Endodermal cell (in vitro differentiated cells): ENCODE measurements at regions not wholly inside any gene's neighbourhood (a gene's known extent, or its start where the extent isn't known, plus 50 kb on each side); places are given as distances from the start of the nearest gene placed in this dataset.

Experiments
- DNase-seq: peaks from one replicate; pipeline ENCODE4 v3.0.0-alpha.2; 2017
- H3K27ac ChIP-seq: 2 replicates; pipeline ENCODE4 v1.5.1; 2013; ENCODE audit warnings: mild to moderate bottlenecking, low read depth, low read length, moderate library complexity
- H3K27me3 ChIP-seq: 2 replicates; pipeline ENCODE4 v1.6.1; 2013; ENCODE audit warnings: mild to moderate bottlenecking, low read length, moderate library complexity; ENCODE audit not compliant: insufficient read depth, control insufficient read depth, poor library complexity, severe bottlenecking
- H3K36me3 ChIP-seq: 2 replicates; pipeline ENCODE4 v1.7.0; 2013; ENCODE audit warnings: mild to moderate bottlenecking, low read length, moderate library complexity; ENCODE audit not compliant: control insufficient read depth, insufficient read depth
- H3K4me1 ChIP-seq: one replicate; pipeline ENCODE4 v1.7.0; 2013; ENCODE audit warnings: low read length; ENCODE audit not compliant: control insufficient read depth, insufficient read depth
- H3K4me3 ChIP-seq: 2 replicates; pipeline ENCODE4 v1.5.1; 2013; ENCODE audit warnings: mild to moderate bottlenecking, low read length, moderate library complexity
- H3K9ac ChIP-seq: 2 replicates; pipeline ENCODE4 v1.6.1; 2013; ENCODE audit warnings: mild to moderate bottlenecking, low read length, moderate library complexity; ENCODE audit not compliant: poor library complexity, severe bottlenecking; ENCODE audit errors: extremely low read depth
- H3K9me3 ChIP-seq: 2 replicates; pipeline ENCODE4 v1.6.1; 2013; ENCODE audit warnings: mild to moderate bottlenecking, low read length, moderate library complexity; ENCODE audit not compliant: control insufficient read depth
- H3K27ac Mint-ChIP-seq: 2 replicates; pipeline ENCODE4 v1.8.0; 2020; ENCODE audit warnings: mixed read lengths
- H3K27me3 Mint-ChIP-seq: 2 replicates; pipeline ENCODE4 v1.8.0; 2021; ENCODE audit warnings: mild to moderate bottlenecking, mixed read lengths; ENCODE audit not compliant: insufficient read depth
- H3K36me3 Mint-ChIP-seq: 2 replicates; pipeline ENCODE4 v1.8.0; 2020; ENCODE audit warnings: low read depth, mixed read lengths
- H3K4me1 Mint-ChIP-seq: 2 replicates; pipeline ENCODE4 v1.8.0; 2020; ENCODE audit warnings: mixed read lengths
- H3K4me3 Mint-ChIP-seq: 2 replicates; pipeline ENCODE4 v1.8.0; 2020; ENCODE audit warnings: mild to moderate bottlenecking, moderate library complexity, mixed read lengths
- H3K9me3 Mint-ChIP-seq: 2 replicates; pipeline ENCODE4 v1.8.0; 2020; ENCODE audit warnings: mild to moderate bottlenecking, mixed read lengths
- CTCF ChIP-seq: fragments of 200-600 bp; sonication (generic); conservative IDR thresholded peaks from 2 replicates; pipeline ENCODE4 v1.5.0; 2021; ENCODE audit warnings: antibody characterized with exemption, mild to moderate bottlenecking
- WGBS, 2 experiments: methylation state at CpG; one replicate each; pipeline versions ENCODE4 v1.1.5 to v1.1.7; 2013; ENCODE audit warnings: missing lambda C conversion rate in 2 of 2, mixed read lengths in 1 of 2; ENCODE audit not compliant: insufficient coverage in 1 of 2, insufficient read length in 1 of 2; 5-methylcytosine and 5-hydroxymethylcytosine counted together

GRCh38 chr2:221075203-221075602 lies 496.9 kb downstream of the EPHA4 start:
- no peak overlapping the region for H3K27ac Mint-ChIP-seq
- H3K9me3 ChIP-seq = peaks cover 18% of the 10 kb centered on the region
- no peaks in the 10 kb centered on the region for H3K27me3 Mint-ChIP-seq
- no peaks in the 10 kb centered on the region for H3K4me1 Mint-ChIP-seq
- no peak for DNase-seq
- H3K9me3 Mint-ChIP-seq = peaks cover 29% of the 10 kb centered on the region
- H3K36me3 ChIP-seq = no peaks in the 10 kb centered on the region
- no peak overlapping the region for H3K27ac ChIP-seq
- no peak for TF ChIP-seq CTCF
- no peak overlapping the region for H3K4me3 ChIP-seq
- H3K27me3 ChIP-seq = no peaks in the 10 kb centered on the region
- H3K4me1 ChIP-seq = no peaks in the 10 kb centered on the region
- H3K4me3 Mint-ChIP-seq = no peak overlapping the region
- H3K36me3 Mint-ChIP-seq = no peaks in the 10 kb centered on the region
- no peak overlapping the region for H3K9ac ChIP-seq
- WGBS, 2 experiments = 82 to 83% methylated on average over 1 to 3 of the region's 3 CpGs

GRCh38 chr2:221077251-221077650 lies 494.9 kb downstream of the EPHA4 start:
- Histone ChIP-seq H3K9ac (no peak overlapping the region), H3K27me3 (no peaks in the 10 kb centered on the region), H3K4me1 (no peaks in the 10 kb centered on the region), H3K9me3 (peaks cover under 1% of the 10 kb centered on the region), H3K27ac (no peak overlapping the region), H3K36me3 (no peaks in the 10 kb centered on the region), H3K4me3 (no peak overlapping the region)
- Mint-ChIP-seq H3K27me3 (no peaks in the 10 kb centered on the region), H3K36me3 (no peaks in the 10 kb centered on the region), H3K4me3 (no peak overlapping the region), H3K9me3 (peaks cover 10% of the 10 kb centered on the region), H3K4me1 (no peaks in the 10 kb centered on the region), H3K27ac (no peak overlapping the region)
- no peak for TF ChIP-seq CTCF
- DNase-seq = no peak
- WGBS, 2 experiments = 88 to 100% methylated on average over 3 of the region's 3 CpGs

GRCh38 chr2:221077799-221078198 lies 494.3 kb downstream of the EPHA4 start:
- Mint-ChIP-seq H3K27me3 (no peaks in the 10 kb centered on the region), H3K4me1 (no peaks in the 10 kb centered on the region)

More at GRCh38 chr2:221077799-221078198, 494.3 kb downstream of the EPHA4 start:
- no peak for DNase-seq
- Histone ChIP-seq H3K9me3 (no peaks in the 10 kb centered on the region), H3K27ac (no peak overlapping the region), H3K27me3 (no peaks in the 10 kb centered on the region), H3K36me3 (no peaks in the 10 kb centered on the region), H3K9ac (no peak overlapping the region), H3K4me3 (no peak overlapping the region), H3K4me1 (no peaks in the 10 kb centered on the region)
- Mint-ChIP-seq H3K9me3 (peaks cover 5% of the 10 kb centered on the region), H3K36me3 (no peaks in the 10 kb centered on the region), H3K4me3 (no peak overlapping the region), H3K27ac (no peak overlapping the region)
- 90% methylated on average over 2 of the region's 3 CpGs; no CpG with 5 or more reads in 1 of the 2 experiments for WGBS, 2 experiments
- TF ChIP-seq CTCF = no peak
